HFFc6 (cell line): ENCODE measurements at regions not wholly inside any gene's neighbourhood (a gene's known extent, or its start where the extent isn't known, plus 50 kb on each side); places are given as distances from the start of the nearest gene placed in this dataset.

Experiments
- DNase-seq: peaks from one replicate; pipeline ENCODE4 v3.0.0-alpha.2; 2018
- H3K27ac Mint-ChIP-seq: 2 replicates; pipeline ENCODE4 v1.8.0; 2020; ENCODE audit warnings: mild to moderate bottlenecking, mixed read lengths
- H3K27me3 Mint-ChIP-seq: 2 replicates; pipeline ENCODE4 v1.8.0; 2021; ENCODE audit warnings: mild to moderate bottlenecking, moderate library complexity, mixed read lengths; ENCODE audit not compliant: insufficient read depth
- H3K36me3 Mint-ChIP-seq: 2 replicates; pipeline ENCODE4 v1.8.0; 2021; ENCODE audit warnings: low read depth, mixed read lengths
- H3K4me1 Mint-ChIP-seq: 2 replicates; pipeline ENCODE4 v1.8.0; 2020; ENCODE audit warnings: low read depth, mixed read lengths
- H3K4me3 Mint-ChIP-seq: 2 replicates; pipeline ENCODE4 v1.8.0; 2020; ENCODE audit warnings: mild to moderate bottlenecking, moderate library complexity, mixed read lengths
- H3K9me3 Mint-ChIP-seq: 2 replicates; pipeline ENCODE4 v1.8.0; 2020; ENCODE audit warnings: mild to moderate bottlenecking, mixed read lengths
- CTCF ChIP-seq: fragments of 200-600 bp; sonication (generic); IDR thresholded peaks from 2 replicates; pipeline ENCODE4 v1.5.0; 2021; ENCODE audit warnings: antibody characterized with exemption, mild to moderate bottlenecking

GRCh38 chr6:41409489-41409888, 74.1 kb downstream of the NCR2 start:
- no peaks in the 10 kb centered on the region for H3K36me3 Mint-ChIP-seq
- no peaks in the 10 kb centered on the region for H3K9me3 Mint-ChIP-seq
- DNase-seq: no peak
- H3K27ac Mint-ChIP-seq: no peak overlapping the region
- peaks cover 42% of the 10 kb centered on the region for H3K27me3 Mint-ChIP-seq
- peaks cover 3% of the 10 kb centered on the region for H3K4me1 Mint-ChIP-seq
- no peak overlapping the region for H3K4me3 Mint-ChIP-seq
- no peak for TF ChIP-seq CTCF

- Mint-ChIP-seq H3K27me3 (peaks cover 63% of the 10 kb centered on the region), H3K27ac (no peak overlapping the region), H3K36me3 (no peaks in the 10 kb centered on the region), H3K4me1 (no peaks in the 10 kb centered on the region), H3K4me3 (no peak overlapping the region), H3K9me3 (no peaks in the 10 kb centered on the region)
- DNase-seq: no peak
- no peak for TF ChIP-seq CTCF
Observed at GRCh38 chr6:41411961-41412360, 76.6 kb downstream of the NCR2 start.

DNA sequence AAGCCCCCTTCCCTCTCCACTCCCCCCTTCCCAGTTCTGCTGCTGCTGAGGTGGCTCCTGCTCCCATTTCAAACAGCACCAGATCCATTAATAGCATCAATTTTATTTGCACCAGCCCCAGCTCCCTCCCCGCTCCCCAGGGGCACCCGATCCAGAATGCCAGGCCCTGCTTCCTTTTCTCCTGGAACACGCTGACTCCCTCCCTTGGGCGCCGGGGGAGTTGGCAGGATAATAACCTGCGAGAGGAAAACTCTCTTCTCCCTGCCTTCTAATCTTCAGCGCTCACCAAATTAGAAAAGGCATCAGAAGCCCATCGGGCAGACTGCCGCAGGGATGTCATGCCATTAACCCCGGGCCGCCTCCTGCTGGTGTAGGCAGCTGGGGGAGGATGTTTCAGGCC, 77.8 kb downstream of the NCR2 start:
- Mint-ChIP-seq H3K36me3 (no peaks in the 10 kb centered on the region), H3K9me3 (no peaks in the 10 kb centered on the region), H3K4me3 (no peak overlapping the region), H3K4me1 (no peaks in the 10 kb centered on the region), H3K27me3 (peaks cover 72% of the 10 kb centered on the region), H3K27ac (no peak overlapping the region)
- no peak for DNase-seq
- no peak for TF ChIP-seq CTCF

GRCh38 chr6:41416501-41416837, 81.1 kb downstream of the NCR2 start:
- Mint-ChIP-seq H3K36me3 (no peaks in the 10 kb centered on the region), H3K9me3 (peaks cover 9% of the 10 kb centered on the region), H3K4me3 (no peak overlapping the region), H3K27me3 (peaks cover 78% of the 10 kb centered on the region), H3K27ac (no peak overlapping the region), H3K4me1 (no peaks in the 10 kb centered on the region)
- no peak for DNase-seq
- no peak for TF ChIP-seq CTCF

DNA sequence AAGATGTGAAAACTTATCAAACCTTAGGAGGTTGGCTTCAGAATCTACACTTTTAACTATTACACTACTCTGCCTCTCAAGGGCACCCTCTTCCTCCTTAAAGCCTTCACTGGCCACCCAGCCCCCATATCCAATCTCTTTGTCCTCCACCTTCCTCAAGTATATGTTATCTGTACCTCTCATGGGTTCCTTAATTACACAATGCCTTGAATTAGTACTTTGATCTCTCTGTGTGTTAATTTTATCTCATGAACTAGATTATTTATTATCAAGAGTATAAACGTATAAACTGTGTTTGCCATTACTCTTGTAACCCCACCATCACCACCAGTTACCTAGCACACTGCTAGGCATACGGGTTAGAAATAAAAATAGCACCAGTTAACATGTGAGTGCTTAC, 83.3 kb downstream of the NCR2 start:
- Mint-ChIP-seq H3K4me1 (no peaks in the 10 kb centered on the region), H3K27ac (no peak overlapping the region), H3K4me3 (no peak overlapping the region), H3K9me3 (peaks cover 9% of the 10 kb centered on the region), H3K36me3 (no peaks in the 10 kb centered on the region), H3K27me3 (peaks cover 65% of the 10 kb centered on the region)
- TF ChIP-seq CTCF: no peak
- DNase-seq: no peak

GRCh38 chr6:41419385-41419784, 84.0 kb downstream of the NCR2 start:
- DNase-seq: no peak
- no peaks in the 10 kb centered on the region for H3K36me3 Mint-ChIP-seq
- TF ChIP-seq CTCF: no peak
- H3K4me3 Mint-ChIP-seq: no peak overlapping the region
- H3K9me3 Mint-ChIP-seq: peaks cover 9% of the 10 kb centered on the region
- H3K27me3 Mint-ChIP-seq: peaks cover 59% of the 10 kb centered on the region
- no peaks in the 10 kb centered on the region for H3K4me1 Mint-ChIP-seq
- H3K27ac Mint-ChIP-seq: no peak overlapping the region
